ENCODE measurements at regions not wholly inside any gene's neighbourhood (a gene's known extent, or its start where the extent isn't known, plus 50 kb on each side); places are given as distances from the start of the nearest gene placed in this dataset.

DNA sequence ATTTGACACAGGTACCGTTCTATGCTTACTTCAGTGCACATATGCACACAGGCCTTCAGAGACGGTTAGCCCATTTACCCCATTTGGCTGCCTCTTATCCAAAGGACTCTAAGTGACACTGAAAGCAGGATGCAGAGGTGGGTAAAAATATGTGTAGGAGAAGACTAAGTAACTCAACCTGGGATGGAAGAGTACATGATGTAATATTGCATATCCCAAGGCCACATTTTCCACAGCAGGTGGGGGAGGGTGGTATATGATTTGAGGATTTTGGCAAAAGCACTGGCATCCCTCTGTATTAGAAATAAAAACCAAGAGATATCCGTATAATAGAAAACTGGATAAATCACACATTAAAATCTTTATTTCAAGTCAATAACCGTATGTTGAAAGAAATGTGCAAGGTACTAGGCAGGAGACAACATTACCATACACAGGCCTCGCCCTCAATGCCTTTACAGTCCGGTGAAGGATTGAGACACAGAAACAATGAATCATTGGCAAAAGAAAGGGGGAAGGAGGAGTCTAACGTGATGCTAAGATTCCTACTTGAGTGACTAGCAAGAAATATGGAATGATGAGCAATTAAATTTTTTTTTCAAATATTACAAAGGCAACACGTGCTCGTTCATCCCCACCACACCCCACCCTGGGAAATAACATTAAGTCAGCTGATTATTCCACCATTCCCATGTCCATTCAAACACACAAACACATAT is 161.0 kb upstream of the RASGEF1B start:
- TF ChIP-seq, protein P1, sequence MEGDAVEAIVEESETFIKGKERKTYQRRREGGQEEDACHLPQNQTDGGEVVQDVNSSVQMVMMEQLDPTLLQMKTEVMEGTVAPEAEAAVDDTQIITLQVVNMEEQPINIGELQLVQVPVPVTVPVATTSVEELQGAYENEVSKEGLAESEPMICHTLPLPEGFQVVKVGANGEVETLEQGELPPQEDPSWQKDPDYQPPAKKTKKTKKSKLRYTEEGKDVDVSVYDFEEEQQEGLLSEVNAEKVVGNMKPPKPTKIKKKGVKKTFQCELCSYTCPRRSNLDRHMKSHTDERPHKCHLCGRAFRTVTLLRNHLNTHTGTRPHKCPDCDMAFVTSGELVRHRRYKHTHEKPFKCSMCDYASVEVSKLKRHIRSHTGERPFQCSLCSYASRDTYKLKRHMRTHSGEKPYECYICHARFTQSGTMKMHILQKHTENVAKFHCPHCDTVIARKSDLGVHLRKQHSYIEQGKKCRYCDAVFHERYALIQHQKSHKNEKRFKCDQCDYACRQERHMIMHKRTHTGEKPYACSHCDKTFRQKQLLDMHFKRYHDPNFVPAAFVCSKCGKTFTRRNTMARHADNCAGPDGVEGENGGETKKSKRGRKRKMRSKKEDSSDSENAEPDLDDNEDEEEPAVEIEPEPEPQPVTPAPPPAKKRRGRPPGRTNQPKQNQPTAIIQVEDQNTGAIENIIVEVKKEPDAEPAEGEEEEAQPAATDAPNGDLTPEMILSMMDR (IDR thresholded peaks at IDR 0.05 in 8 of 11, conservative IDR thresholded peaks at IDR 0.05 in 3 of 11) = no peak
- TF ChIP-seq POLR2A (IDR thresholded peaks at IDR 0.05) = no peak
- TF ChIP-seq POLR2AphosphoS5 (IDR thresholded peaks at IDR 0.05) = no peak

Measured in spleen (tissue), 7 donors.